RWPE2 (cell line): ENCODE measurements at regions not wholly inside any gene's neighbourhood (a gene's known extent, or its start where the extent isn't known, plus 50 kb on each side); places are given as distances from the start of the nearest gene placed in this dataset.
A peak's percentile ranks its signal among the peaks of the same experiment; 100 is the strongest.

Experiments
- ATAC-seq: fragments of 200-7000 bp; cut with Tn5 transposase; 3 replicates; pipeline ENCODE4 v1.9.1; 2021; ENCODE audit warnings: low read depth
- DNase-seq: peaks from one replicate; pipeline ENCODE4 v3.0.0-alpha.2; 2020; ENCODE audit warnings: low spot score
- H3K27ac ChIP-seq: fragments of 450-650 bp; 2 replicates; pipeline ENCODE4 v1.5.1; 2017; ENCODE audit warnings: mild to moderate bottlenecking; ENCODE audit not compliant: poor library complexity, severe bottlenecking
- H3K27me3 ChIP-seq: fragments of 250-450 bp; sonication (Bioruptor Pico); 2 replicates; pipeline ENCODE4 v1.5.1; 2021; ENCODE audit warnings: mild to moderate bottlenecking, moderate library complexity; ENCODE audit not compliant: insufficient read depth, poor library complexity, severe bottlenecking
- H3K36me3 ChIP-seq: fragments of 250-450 bp; sonication (Bioruptor Pico); 2 replicates; pipeline ENCODE4 v1.5.1; 2020; ENCODE audit warnings: low read depth, mild to moderate bottlenecking, moderate library complexity
- H3K4me1 ChIP-seq: fragments of 250-450 bp; sonication (Bioruptor Pico); 2 replicates; pipeline ENCODE4 v1.5.1; 2021; ENCODE audit warnings: mild to moderate bottlenecking, moderate library complexity; ENCODE audit not compliant: insufficient read depth, poor library complexity, severe bottlenecking
- H3K4me3 ChIP-seq: fragments of 250-450 bp; sonication (Bioruptor Pico); 2 replicates; pipeline ENCODE4 v1.5.1; 2021; ENCODE audit warnings: mild to moderate bottlenecking, moderate library complexity; ENCODE audit not compliant: severe bottlenecking
- H3K9me3 ChIP-seq: fragments of 250-450 bp; sonication (Bioruptor Pico); 2 replicates; pipeline ENCODE4 v1.5.1; 2021; ENCODE audit warnings: mild to moderate bottlenecking, moderate library complexity; ENCODE audit not compliant: severe bottlenecking
- CTCF ChIP-seq: fragments of 450-650 bp; IDR thresholded peaks from one replicate; pipeline ENCODE4 v1.5.1; 2017; ENCODE audit warnings: mild to moderate bottlenecking, moderate library complexity; ENCODE audit not compliant: poor library complexity, severe bottlenecking

DNA sequence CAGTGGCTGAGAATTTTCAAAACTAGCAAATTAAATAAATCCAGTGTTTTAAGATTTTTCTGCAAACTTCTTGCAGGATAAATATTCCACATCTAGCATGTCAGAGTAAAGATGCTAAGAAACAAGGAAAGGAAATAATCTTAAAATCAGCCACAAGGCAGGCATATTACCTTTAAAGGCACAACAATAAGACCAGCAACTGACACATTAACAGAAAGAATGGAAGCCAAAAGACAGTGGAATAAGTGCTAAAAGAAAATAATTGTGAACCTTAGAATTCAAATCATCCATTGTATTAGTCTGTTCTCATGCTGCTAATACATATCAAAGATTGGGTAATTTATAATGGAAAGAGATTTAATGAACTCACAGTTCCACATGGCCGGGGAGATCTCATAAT lies 132.4 kb downstream of the FAR1 start:
- peaks cover under 1% of the 10 kb centered on the region for H3K27me3 ChIP-seq
- DNase-seq = no peak
- TF ChIP-seq CTCF = no peak

DNA sequence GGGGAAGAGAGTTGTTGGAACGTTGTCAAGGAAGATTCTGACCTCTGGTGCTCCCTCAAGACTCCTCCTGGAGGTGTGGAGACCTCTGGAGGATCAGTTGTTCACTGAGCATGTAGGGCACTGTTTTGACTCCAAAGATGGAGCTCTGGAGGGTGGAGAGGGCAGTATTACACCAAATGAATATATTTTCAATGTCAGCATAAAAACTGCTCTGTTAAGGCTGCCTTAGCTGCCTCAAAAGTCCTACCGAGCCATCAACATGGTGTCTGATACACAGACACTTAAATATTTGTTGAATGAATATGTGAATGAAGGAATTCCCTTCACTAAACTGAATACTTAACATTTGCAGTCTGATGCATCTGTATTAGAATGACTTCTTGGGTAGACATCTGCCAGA lies 144.2 kb upstream of the SPON1 start:
- Histone ChIP-seq H3K4me3 (no peak overlapping the region), H3K4me1 (no peaks in the 10 kb centered on the region), H3K9me3 (no peaks in the 10 kb centered on the region), H3K27me3 (no peaks in the 10 kb centered on the region), H3K27ac (no peak overlapping the region), H3K36me3 (no peaks in the 10 kb centered on the region)
- DNase-seq (no peak), ATAC-seq (no peak)
- TF ChIP-seq CTCF = no peak

More for the DNA sequence above, 132.4 kb downstream of the FAR1 start:
- no peaks in the 10 kb centered on the region for H3K9me3 ChIP-seq
- H3K27ac ChIP-seq = no peak overlapping the region
- H3K36me3 ChIP-seq = no peaks in the 10 kb centered on the region
- no peak for ATAC-seq
- no peaks in the 10 kb centered on the region for H3K4me1 ChIP-seq
- H3K4me3 ChIP-seq = no peak overlapping the region

DNA sequence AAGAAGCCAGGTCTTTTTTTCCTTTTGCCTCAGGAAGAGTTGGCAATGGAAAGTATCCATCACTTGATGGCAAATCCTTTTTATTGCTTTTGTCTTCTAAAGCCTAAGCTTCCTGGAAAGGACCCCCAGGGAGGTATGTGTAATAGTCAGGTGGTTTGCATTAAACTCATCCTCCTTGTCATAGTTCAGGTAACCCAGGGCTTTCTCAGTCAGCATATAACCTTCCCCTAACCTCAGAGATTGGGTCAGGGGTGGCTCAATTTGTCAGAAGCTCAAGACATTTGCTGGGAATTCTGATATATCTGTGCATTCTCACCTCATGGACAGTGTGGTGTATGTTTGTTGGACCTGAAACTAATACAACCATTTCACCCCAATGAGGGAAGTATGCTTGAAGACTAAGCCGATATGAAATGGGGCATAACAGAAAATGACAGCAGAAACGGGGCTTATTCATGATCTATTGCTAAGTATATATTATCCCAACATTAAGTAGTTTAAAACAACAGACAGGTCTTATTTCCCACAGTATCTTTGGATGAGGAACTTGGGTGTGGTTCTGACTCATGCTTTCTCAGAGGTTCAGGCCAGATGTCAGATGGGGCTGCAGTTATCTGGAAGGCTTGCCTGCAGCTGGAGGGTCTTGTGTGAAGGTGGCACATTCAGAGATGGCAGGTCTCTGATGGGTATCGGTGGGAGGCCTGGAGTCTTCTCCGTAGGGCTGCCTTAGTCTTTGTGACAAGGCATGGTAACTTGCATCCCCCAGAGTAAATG lies 135.8 kb upstream of the SPON1 start:
- Histone ChIP-seq H3K4me3 (no peak overlapping the region), H3K9me3 (no peaks in the 10 kb centered on the region), H3K4me1 (peaks cover 11% of the 10 kb centered on the region), H3K36me3 (no peaks in the 10 kb centered on the region), H3K27me3 (peaks cover 4% of the 10 kb centered on the region), H3K27ac (no peak overlapping the region)
- peak; percentile 99 for ATAC-seq
- DNase-seq = no peak
- no peak for TF ChIP-seq CTCF

DNA sequence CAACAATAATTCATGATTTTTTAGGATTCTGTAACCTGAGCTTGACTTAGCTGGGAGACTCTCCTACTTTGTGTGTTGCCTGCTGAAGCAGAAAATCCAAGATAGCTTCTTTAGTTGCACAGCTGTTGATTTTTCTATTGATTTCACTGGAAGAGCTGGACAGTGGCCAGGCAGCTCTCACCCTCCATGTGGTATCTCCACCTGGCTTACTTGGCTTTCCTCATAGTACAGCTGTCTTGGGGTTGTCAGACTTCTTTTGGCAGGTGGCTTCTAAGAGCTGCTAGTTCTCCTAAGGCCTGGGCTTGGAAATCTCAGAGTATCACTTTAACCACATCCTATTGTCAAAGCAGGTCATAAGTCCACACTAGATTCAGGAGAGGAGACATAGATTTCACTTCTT lies 130.8 kb upstream of the SPON1 start:
- Histone ChIP-seq H3K9me3 (no peaks in the 10 kb centered on the region), H3K36me3 (no peaks in the 10 kb centered on the region), H3K4me1 (peaks cover 9% of the 10 kb centered on the region), H3K4me3 (no peak overlapping the region), H3K27ac (no peak overlapping the region), H3K27me3 (peaks cover 6% of the 10 kb centered on the region)
- no peak for TF ChIP-seq CTCF
- no peak for DNase-seq
- no peak for ATAC-seq

DNA sequence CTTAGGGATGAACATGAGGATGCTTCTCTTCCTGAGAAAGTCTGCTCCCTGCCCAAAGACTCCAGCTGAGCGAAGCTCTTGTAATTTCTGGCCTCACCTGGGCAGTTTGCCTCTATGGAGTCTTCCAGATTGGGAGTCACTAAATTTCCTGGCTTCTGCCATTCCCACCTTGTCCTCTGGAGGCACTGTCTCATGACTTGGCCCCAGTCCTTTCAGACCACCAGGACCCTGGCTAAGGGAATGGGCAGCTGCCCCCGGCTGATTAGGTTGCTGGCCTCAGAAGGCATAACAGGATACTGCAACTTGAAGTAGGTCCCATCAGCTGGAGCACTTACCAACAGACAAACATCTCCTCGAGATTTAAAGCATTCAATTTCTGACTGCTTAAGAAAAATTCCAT lies 128.1 kb upstream of the SPON1 start:
- H3K4me1 ChIP-seq = peaks cover 14% of the 10 kb centered on the region
- no peak for DNase-seq
- no peak overlapping the region for H3K27ac ChIP-seq
- H3K36me3 ChIP-seq = no peaks in the 10 kb centered on the region
- TF ChIP-seq CTCF = peak; percentile 38
- H3K4me3 ChIP-seq = no peak overlapping the region
- no peaks in the 10 kb centered on the region for H3K9me3 ChIP-seq
- H3K27me3 ChIP-seq = peaks cover 14% of the 10 kb centered on the region
- no peak for ATAC-seq
